Chondrocyte (in vitro differentiated cells): ENCODE measurements at regions not wholly inside any gene's neighbourhood (a gene's known extent, or its start where the extent isn't known, plus 50 kb on each side); places are given as distances from the start of the nearest gene placed in this dataset.
"Not testable (repeated sequence)": the region's sequence is repeated elsewhere in the genome, so short reads cannot be mapped to it uniquely, and the experiment has no call there.

ENCODE experiments used
- DNase-seq: peaks from one replicate; pipeline ENCODE4 v3.0.0; 2021; ENCODE audit warnings: mixed read lengths, low spot score
- H3K27ac Mint-ChIP-seq: one replicate; pipeline ENCODE4 v1.8.0; 2021; ENCODE audit warnings: mild to moderate bottlenecking, moderate library complexity, mixed read lengths; ENCODE audit not compliant: unreplicated experiment
- H3K27me3 Mint-ChIP-seq: 2 replicates; pipeline ENCODE4 v1.8.0; 2021; ENCODE audit warnings: low read depth, mixed read lengths
- H3K36me3 Mint-ChIP-seq: 2 replicates; pipeline ENCODE4 v1.8.0; 2021; ENCODE audit warnings: low read depth, mixed read lengths
- H3K4me1 Mint-ChIP-seq: 2 replicates; pipeline ENCODE4 v1.8.0; 2021; ENCODE audit warnings: low read depth, mild to moderate bottlenecking, mixed read lengths
- H3K4me3 Mint-ChIP-seq: one replicate; pipeline ENCODE4 v1.8.0; 2021; ENCODE audit warnings: mild to moderate bottlenecking, moderate library complexity, mixed read lengths; ENCODE audit not compliant: unreplicated experiment
- H3K9me3 Mint-ChIP-seq: 2 replicates; pipeline ENCODE4 v1.8.0; 2021; ENCODE audit warnings: low read depth, mixed read lengths
- TF ChIP-seq, protein P1 (sequence below): fragments of 200-600 bp; sonication (generic); IDR thresholded peaks from 2 replicates; pipeline ENCODE4 v1.5.0; 2021; ENCODE audit warnings: antibody characterized with exemption, mild to moderate bottlenecking, moderate library complexity

DNA sequence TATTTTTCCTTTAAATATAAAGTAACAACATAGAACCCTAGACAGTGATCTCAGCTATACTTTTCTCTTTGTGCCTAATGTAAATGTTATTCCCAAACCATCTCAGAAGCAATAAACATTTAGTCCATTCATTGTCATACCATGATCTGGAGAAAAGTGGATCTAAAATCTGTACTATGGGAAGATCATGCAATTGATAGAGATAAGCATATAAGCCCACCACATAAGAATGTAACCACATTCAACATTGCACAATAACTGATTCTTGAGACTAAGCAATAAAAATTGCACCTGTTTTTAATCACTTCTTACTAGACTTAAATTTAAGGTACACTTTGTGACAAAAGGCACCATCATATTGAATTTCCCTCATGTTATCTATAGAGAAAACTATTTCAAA lies 1403.0 kb upstream of the C9orf72 start:
- no peak overlapping the region for H3K4me3 Mint-ChIP-seq

GRCh38 chr9:28976684-28977083 lies 1403.4 kb upstream of the C9orf72 start:
- Mint-ChIP-seq H3K36me3 (no peaks in the 10 kb centered on the region), H3K4me3 (no peak overlapping the region), H3K9me3 (no peaks in the 10 kb centered on the region), H3K27ac (no peak overlapping the region), H3K4me1 (no peaks in the 10 kb centered on the region), H3K27me3 (no peaks in the 10 kb centered on the region)
- TF ChIP-seq, protein P1, sequence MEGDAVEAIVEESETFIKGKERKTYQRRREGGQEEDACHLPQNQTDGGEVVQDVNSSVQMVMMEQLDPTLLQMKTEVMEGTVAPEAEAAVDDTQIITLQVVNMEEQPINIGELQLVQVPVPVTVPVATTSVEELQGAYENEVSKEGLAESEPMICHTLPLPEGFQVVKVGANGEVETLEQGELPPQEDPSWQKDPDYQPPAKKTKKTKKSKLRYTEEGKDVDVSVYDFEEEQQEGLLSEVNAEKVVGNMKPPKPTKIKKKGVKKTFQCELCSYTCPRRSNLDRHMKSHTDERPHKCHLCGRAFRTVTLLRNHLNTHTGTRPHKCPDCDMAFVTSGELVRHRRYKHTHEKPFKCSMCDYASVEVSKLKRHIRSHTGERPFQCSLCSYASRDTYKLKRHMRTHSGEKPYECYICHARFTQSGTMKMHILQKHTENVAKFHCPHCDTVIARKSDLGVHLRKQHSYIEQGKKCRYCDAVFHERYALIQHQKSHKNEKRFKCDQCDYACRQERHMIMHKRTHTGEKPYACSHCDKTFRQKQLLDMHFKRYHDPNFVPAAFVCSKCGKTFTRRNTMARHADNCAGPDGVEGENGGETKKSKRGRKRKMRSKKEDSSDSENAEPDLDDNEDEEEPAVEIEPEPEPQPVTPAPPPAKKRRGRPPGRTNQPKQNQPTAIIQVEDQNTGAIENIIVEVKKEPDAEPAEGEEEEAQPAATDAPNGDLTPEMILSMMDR = no peak
- DNase-seq = no peak

More for the DNA sequence above, 1403.0 kb upstream of the C9orf72 start:
- H3K36me3 Mint-ChIP-seq = no peaks in the 10 kb centered on the region
- DNase-seq = no peak
- no peak overlapping the region for H3K27ac Mint-ChIP-seq
- TF ChIP-seq, protein P1 = no peak
- H3K9me3 Mint-ChIP-seq = no peaks in the 10 kb centered on the region
- no peaks in the 10 kb centered on the region for H3K27me3 Mint-ChIP-seq
- no peaks in the 10 kb centered on the region for H3K4me1 Mint-ChIP-seq

- Mint-ChIP-seq H3K9me3 (no peaks in the 10 kb centered on the region), H3K4me3 (no peak overlapping the region), H3K27ac (no peak overlapping the region), H3K27me3 (peaks cover 9% of the 10 kb centered on the region), H3K4me1 (no peaks in the 10 kb centered on the region), H3K36me3 (no peaks in the 10 kb centered on the region)
- DNase-seq = no peak
- TF ChIP-seq, protein P1 = no peak
Measured at GRCh38 chr9:28981129-28981528, 1407.8 kb upstream of the C9orf72 start.

DNA sequence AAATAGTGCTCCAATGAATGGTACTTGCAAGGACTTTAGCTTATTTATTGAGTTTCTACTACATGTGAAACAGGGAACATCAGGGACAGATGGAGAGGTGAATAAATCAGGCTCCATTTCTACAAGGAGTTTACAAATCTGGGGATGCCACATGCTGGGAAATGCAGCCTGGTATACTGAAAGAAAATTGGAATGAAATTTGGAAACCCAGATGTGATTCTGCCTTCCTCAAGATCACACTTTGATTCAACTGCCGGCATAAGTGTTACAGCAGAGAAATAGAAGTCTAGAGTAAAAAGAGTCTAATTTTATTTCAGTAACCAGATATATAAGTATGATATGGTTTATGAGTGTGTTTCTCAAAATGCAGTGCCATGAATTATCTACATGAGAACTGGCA lies 1408.4 kb upstream of the C9orf72 start:
- Mint-ChIP-seq H3K4me3 (no peak overlapping the region), H3K9me3 (no peaks in the 10 kb centered on the region), H3K27ac (no peak overlapping the region), H3K36me3 (no peaks in the 10 kb centered on the region), H3K27me3 (peaks cover 9% of the 10 kb centered on the region), H3K4me1 (no peaks in the 10 kb centered on the region)
- TF ChIP-seq, protein P1 = no peak
- no peak for DNase-seq

DNA sequence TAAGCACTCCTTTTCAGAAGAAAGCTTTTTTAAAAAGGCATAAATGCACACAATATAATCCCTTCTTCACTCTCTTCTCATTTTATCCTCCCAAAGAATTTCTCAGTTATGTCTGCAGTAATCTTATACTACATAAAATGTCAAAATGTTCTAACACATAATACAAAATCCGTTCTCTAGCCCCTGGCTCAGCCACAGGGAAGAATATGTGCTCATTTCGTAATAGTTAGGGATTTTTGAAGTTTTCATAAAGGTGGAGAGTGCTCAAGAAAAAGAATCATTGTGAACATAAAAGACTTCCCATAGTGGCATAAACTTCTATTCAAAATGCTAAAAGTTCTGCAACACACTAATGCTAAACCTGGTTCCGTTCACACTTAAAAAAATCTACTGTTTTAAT lies 1410.7 kb upstream of the C9orf72 start:
- no peak for DNase-seq
- H3K27ac Mint-ChIP-seq = no peak overlapping the region
- no peaks in the 10 kb centered on the region for H3K9me3 Mint-ChIP-seq
- no peak overlapping the region for H3K4me3 Mint-ChIP-seq
- TF ChIP-seq, protein P1 = no peak
- peaks cover 9% of the 10 kb centered on the region for H3K27me3 Mint-ChIP-seq
- H3K36me3 Mint-ChIP-seq = no peaks in the 10 kb centered on the region
- no peaks in the 10 kb centered on the region for H3K4me1 Mint-ChIP-seq

- H3K27ac Mint-ChIP-seq, H3K27me3 Mint-ChIP-seq, H3K36me3 Mint-ChIP-seq: not testable (repeated sequence)
Measured at GRCh38 chr9:28990009-28990408, 1416.7 kb upstream of the C9orf72 start.

More at GRCh38 chr9:28990009-28990408, 1416.7 kb upstream of the C9orf72 start:
- peaks cover 10% of the 10 kb centered on the region for H3K9me3 Mint-ChIP-seq
- H3K4me1 Mint-ChIP-seq, H3K4me3 Mint-ChIP-seq: not testable (repeated sequence)
- DNase-seq = peak; percentile 37
